ENCODE measurements at regions not wholly inside any gene's neighbourhood (a gene's known extent, or its start where the extent isn't known, plus 50 kb on each side); places are given as distances from the start of the nearest gene placed in this dataset.

DNA sequence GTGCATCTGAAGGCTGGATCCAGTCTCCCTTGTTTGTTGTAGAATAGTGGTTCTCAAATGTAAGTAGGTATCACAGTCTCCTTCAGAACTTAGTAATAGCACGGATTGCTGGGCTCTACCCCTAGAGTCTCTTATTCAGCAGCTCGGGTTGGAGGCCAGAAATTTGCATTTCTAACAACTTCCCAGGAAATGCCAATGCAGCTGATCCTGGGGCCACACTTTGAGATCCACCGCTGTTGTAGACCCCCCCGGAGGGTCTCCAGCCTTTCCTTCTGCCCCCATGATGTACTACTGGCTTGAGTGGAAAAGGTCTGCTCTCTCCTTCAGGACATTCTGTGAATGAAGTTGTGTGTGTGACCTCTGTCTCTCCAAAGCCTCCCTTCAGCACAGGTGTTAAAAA, 153.8 kb upstream of the CTNNB1 start:
- H3K9me3 ChIP-seq (ENCODE audit: control insufficient read depth, insufficient read depth, low read depth, low read length), result no peaks in the 10 kb centered on the region
- H3K9ac ChIP-seq (ENCODE audit: insufficient read depth, low read length), result no peak overlapping the region
- H3K36me3 ChIP-seq (ENCODE audit: control insufficient read depth, insufficient read depth, low read length), result no peaks in the 10 kb centered on the region
- H3K4me1 ChIP-seq (ENCODE audit: control insufficient read depth, extremely low read depth, insufficient read depth, low read length), result no peaks in the 10 kb centered on the region
- no peak for TF ChIP-seq EZH2 (IDR thresholded peaks at IDR 0.05; ENCODE audit: low read length, missing control alignments)
- TF ChIP-seq, protein P1, sequence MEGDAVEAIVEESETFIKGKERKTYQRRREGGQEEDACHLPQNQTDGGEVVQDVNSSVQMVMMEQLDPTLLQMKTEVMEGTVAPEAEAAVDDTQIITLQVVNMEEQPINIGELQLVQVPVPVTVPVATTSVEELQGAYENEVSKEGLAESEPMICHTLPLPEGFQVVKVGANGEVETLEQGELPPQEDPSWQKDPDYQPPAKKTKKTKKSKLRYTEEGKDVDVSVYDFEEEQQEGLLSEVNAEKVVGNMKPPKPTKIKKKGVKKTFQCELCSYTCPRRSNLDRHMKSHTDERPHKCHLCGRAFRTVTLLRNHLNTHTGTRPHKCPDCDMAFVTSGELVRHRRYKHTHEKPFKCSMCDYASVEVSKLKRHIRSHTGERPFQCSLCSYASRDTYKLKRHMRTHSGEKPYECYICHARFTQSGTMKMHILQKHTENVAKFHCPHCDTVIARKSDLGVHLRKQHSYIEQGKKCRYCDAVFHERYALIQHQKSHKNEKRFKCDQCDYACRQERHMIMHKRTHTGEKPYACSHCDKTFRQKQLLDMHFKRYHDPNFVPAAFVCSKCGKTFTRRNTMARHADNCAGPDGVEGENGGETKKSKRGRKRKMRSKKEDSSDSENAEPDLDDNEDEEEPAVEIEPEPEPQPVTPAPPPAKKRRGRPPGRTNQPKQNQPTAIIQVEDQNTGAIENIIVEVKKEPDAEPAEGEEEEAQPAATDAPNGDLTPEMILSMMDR (conservative IDR thresholded peaks at IDR 0.05 in 1 of 2, IDR thresholded peaks at IDR 0.05 in 1 of 2; ENCODE audit: low read depth in 1 of 2, low read length in 2 of 2), result no peak
- no peak overlapping the region for H3K27ac ChIP-seq (ENCODE audit: insufficient read depth, low read length)
- H2AFZ ChIP-seq (ENCODE audit: low read length), result no peak overlapping the region
- H3K79me2 ChIP-seq (ENCODE audit: control insufficient read depth, insufficient read depth, low read length), result no peaks in the 10 kb centered on the region
- no peak overlapping the region for H3K4me2 ChIP-seq (ENCODE audit: extremely low read depth, insufficient read depth, low read length)
- H3K4me3 ChIP-seq (replicated peaks in 1 of 4; ENCODE audit: control extremely low read depth in 1 of 4, insufficient read depth in 1 of 4, low read depth in 3 of 4, low read length in 4 of 4), result no peak overlapping the region
- DNase-seq (ENCODE audit: low read depth in 2 of 2), result no peak
- no peaks in the 10 kb centered on the region for H3K27me3 ChIP-seq (ENCODE audit: control insufficient read depth, insufficient read depth, low read length)
- H4K20me1 ChIP-seq (ENCODE audit: control insufficient read depth, extremely low read depth, insufficient read depth, low read length), result no peaks in the 10 kb centered on the region

DNA sequence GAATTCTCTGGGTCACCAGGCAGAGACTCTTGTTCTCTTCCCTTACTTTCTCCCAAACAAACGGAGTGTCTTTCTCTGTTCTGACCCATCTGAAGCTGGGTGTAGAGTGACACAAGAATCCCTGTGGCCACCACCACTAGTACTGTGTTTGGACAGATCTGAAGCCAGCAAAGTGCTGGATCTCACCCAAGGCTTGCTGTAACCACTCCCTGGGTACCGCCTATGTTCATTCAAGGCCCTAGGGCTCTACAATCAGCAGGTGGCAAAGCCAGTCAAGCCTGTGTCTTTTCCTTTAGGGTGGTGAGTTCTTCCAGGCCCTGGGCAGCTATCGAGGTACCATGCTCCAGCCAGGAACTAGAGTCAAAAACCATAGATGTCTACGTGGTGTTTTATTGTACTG, 149.2 kb upstream of the CTNNB1 start:
- Histone ChIP-seq H2AFZ (ENCODE audit: low read length) (no peak overlapping the region), H3K27me3 (ENCODE audit: control insufficient read depth, insufficient read depth, low read length) (no peaks in the 10 kb centered on the region), H3K36me3 (ENCODE audit: control insufficient read depth, insufficient read depth, low read length) (no peaks in the 10 kb centered on the region), H3K9me3 (ENCODE audit: control insufficient read depth, insufficient read depth, low read depth, low read length) (no peaks in the 10 kb centered on the region), H3K4me1 (ENCODE audit: control insufficient read depth, extremely low read depth, insufficient read depth, low read length) (no peaks in the 10 kb centered on the region), H3K9ac (ENCODE audit: insufficient read depth, low read length) (no peak overlapping the region), H3K79me2 (ENCODE audit: control insufficient read depth, insufficient read depth, low read length) (no peaks in the 10 kb centered on the region), H3K4me3 (replicated peaks in 1 of 4; ENCODE audit: control extremely low read depth in 1 of 4, insufficient read depth in 1 of 4, low read depth in 3 of 4, low read length in 4 of 4) (no peak overlapping the region), H3K4me2 (ENCODE audit: extremely low read depth, insufficient read depth, low read length) (no peak overlapping the region), H3K27ac (ENCODE audit: insufficient read depth, low read length) (no peak overlapping the region), H4K20me1 (ENCODE audit: control insufficient read depth, extremely low read depth, insufficient read depth, low read length) (no peaks in the 10 kb centered on the region)
- no peak for DNase-seq (ENCODE audit: low read depth in 2 of 2)
- TF ChIP-seq EZH2 (IDR thresholded peaks at IDR 0.05; ENCODE audit: low read length, missing control alignments), result no peak

DNA sequence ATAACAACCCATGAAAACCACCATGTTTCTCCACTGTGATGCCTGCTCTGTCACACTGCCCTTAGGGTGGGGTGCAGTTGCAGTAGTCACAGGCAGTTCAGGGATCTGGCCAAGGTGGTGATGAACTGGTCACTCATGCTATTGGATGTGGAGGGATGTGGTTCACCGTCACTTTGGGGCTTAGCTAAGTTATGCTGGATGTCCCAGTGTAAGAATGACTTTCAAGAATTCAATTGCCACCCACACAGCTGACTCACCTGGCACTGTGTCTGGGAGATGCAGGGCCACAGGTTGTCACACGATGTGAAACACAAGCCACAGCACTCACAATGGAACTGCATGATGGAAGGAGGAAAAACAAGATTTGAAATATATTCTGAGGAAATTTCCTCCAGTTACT, 146.1 kb upstream of the CTNNB1 start:
- H3K9ac ChIP-seq (ENCODE audit: insufficient read depth, low read length), result no peak overlapping the region
- no peak for TF ChIP-seq EZH2 (IDR thresholded peaks at IDR 0.05; ENCODE audit: low read length, missing control alignments)
- TF ChIP-seq, protein P1 (conservative IDR thresholded peaks at IDR 0.05 in 1 of 2, IDR thresholded peaks at IDR 0.05 in 1 of 2; ENCODE audit: low read depth in 1 of 2, low read length in 2 of 2), result no peak
- H3K27me3 ChIP-seq (ENCODE audit: control insufficient read depth, insufficient read depth, low read length), result no peaks in the 10 kb centered on the region
- H2AFZ ChIP-seq (ENCODE audit: low read length), result no peak overlapping the region
- no peak overlapping the region for H3K27ac ChIP-seq (ENCODE audit: insufficient read depth, low read length)
- H3K36me3 ChIP-seq (ENCODE audit: control insufficient read depth, insufficient read depth, low read length), result no peaks in the 10 kb centered on the region
- H3K9me3 ChIP-seq (ENCODE audit: control insufficient read depth, insufficient read depth, low read depth, low read length), result no peaks in the 10 kb centered on the region
- H3K79me2 ChIP-seq (ENCODE audit: control insufficient read depth, insufficient read depth, low read length), result no peaks in the 10 kb centered on the region
- no peaks in the 10 kb centered on the region for H4K20me1 ChIP-seq (ENCODE audit: control insufficient read depth, extremely low read depth, insufficient read depth, low read length)
- H3K4me3 ChIP-seq (replicated peaks in 1 of 4; ENCODE audit: control extremely low read depth in 1 of 4, insufficient read depth in 1 of 4, low read depth in 3 of 4, low read length in 4 of 4), result no peak overlapping the region
- no peaks in the 10 kb centered on the region for H3K4me1 ChIP-seq (ENCODE audit: control insufficient read depth, extremely low read depth, insufficient read depth, low read length)
- no peak for DNase-seq (ENCODE audit: low read depth in 2 of 2)
- no peak overlapping the region for H3K4me2 ChIP-seq (ENCODE audit: extremely low read depth, insufficient read depth, low read length)

All from fibroblast of lung (primary cell).